IMR-90 (cell line): ENCODE measurements at regions not wholly inside any gene's neighbourhood (a gene's known extent, or its start where the extent isn't known, plus 50 kb on each side); places are given as distances from the start of the nearest gene placed in this dataset.

Experiments used
- ATAC-seq: fragments of 200-7000 bp; cut with Tn5 transposase; 2 replicates; pipeline ENCODE4 v1.9.1; 2020; ENCODE audit warnings: low read depth, mild to moderate bottlenecking, moderate library complexity
- BruUV-seq: library from RNA; stranded (reverse); fragments of 400-500 nt; replicated peaks from 2 replicates; lab custom pipeline; 2021; lab: Mats Ljungman, UMichigan
- CTCF ChIA-PET: fragments of 300-600 bp; formaldehyde crosslinking; extraction: SDS; loops from one replicate; lab custom pipeline; 2021; ENCODE audit warnings: antibody characterized with exemption; lab: Yijun Ruan, JAX
- POLR2A ChIA-PET: fragments of 300-600 bp; sonication (Branson Sonifier 250); formaldehyde crosslinking; loops from one replicate; lab custom pipeline; 2022; ENCODE audit warnings: antibody characterized with exemption; ENCODE audit not compliant: unreplicated experiment; lab: Charles Lee
- DNase-seq: peaks from one replicate; pipeline ENCODE4 v3.0.0; 2013
- H2AFZ ChIP-seq: replicated peaks from 2 replicates; pipeline ENCODE3; 2013; ENCODE audit warnings: low read length, mild to moderate bottlenecking; ENCODE audit not compliant: poor library complexity
- H2AK5ac ChIP-seq: 2 replicates; pipeline ENCODE4 v1.6.1; 2013; ENCODE audit warnings: low read depth, low read length, inconsistent platforms
- H2AK9ac ChIP-seq: replicated peaks from 2 replicates; pipeline ENCODE3; 2013; ENCODE audit warnings: mild to moderate bottlenecking, low read depth, low read length, moderate library complexity; ENCODE audit not compliant: poor library complexity
- H2BK120ac ChIP-seq: 2 replicates; pipeline ENCODE4 v1.6.1; 2013; ENCODE audit warnings: low read depth, low read length, inconsistent platforms
- H2BK15ac ChIP-seq: 3 replicates; pipeline ENCODE4 v1.6.1; 2013; ENCODE audit warnings: low read depth, low read length, inconsistent platforms
- H2BK20ac ChIP-seq: 2 replicates; pipeline ENCODE4 v1.6.1; 2013; ENCODE audit warnings: low read depth, mild to moderate bottlenecking, inconsistent platforms, low read length, moderate library complexity
- H2BK5ac ChIP-seq: 2 replicates; pipeline ENCODE4 v1.6.1; 2013; ENCODE audit warnings: mild to moderate bottlenecking, low read depth, low read length, inconsistent platforms; ENCODE audit not compliant: poor library complexity, severe bottlenecking
- H3K14ac ChIP-seq: replicated peaks from 2 replicates; pipeline ENCODE4 v1.6.1; 2013; ENCODE audit warnings: low read depth, low read length, inconsistent platforms
- H3K18ac ChIP-seq: 2 replicates; pipeline ENCODE4 v1.6.1; 2013; ENCODE audit warnings: low read depth, low read length, control low read depth
- H3K23ac ChIP-seq: 2 replicates; pipeline ENCODE4 v1.6.1; 2013; ENCODE audit warnings: low read depth, low read length, inconsistent platforms
- H3K27ac ChIP-seq: 2 replicates; pipeline ENCODE4 v1.5.1; 2013; ENCODE audit warnings: mild to moderate bottlenecking, control low read depth, low read length; ENCODE audit not compliant: insufficient read depth
- H3K27me3 ChIP-seq: 2 replicates; pipeline ENCODE4 v1.6.1; 2013; ENCODE audit warnings: low read length; ENCODE audit not compliant: control insufficient read depth, insufficient read depth
- H3K36me3 ChIP-seq: 2 replicates; pipeline ENCODE4 v1.6.1; 2013; ENCODE audit warnings: low read length, mixed read lengths; ENCODE audit not compliant: control insufficient read depth, insufficient read depth
- H3K4ac ChIP-seq: 2 replicates; pipeline ENCODE4 v1.6.1; 2013; ENCODE audit warnings: low read depth, low read length, inconsistent platforms
- H3K4me1 ChIP-seq: 2 replicates; pipeline ENCODE4 v1.6.1; 2013; ENCODE audit warnings: low read length, mixed read lengths; ENCODE audit not compliant: control insufficient read depth, insufficient read depth
- H3K4me2 ChIP-seq: 2 replicates; pipeline ENCODE4 v1.6.1; 2013; ENCODE audit warnings: low read depth, mild to moderate bottlenecking, control low read depth, low read length, moderate library complexity
- H3K4me3 ChIP-seq: 2 replicates; pipeline ENCODE4 v1.5.1; 2013; ENCODE audit warnings: low read depth, mild to moderate bottlenecking, control low read depth, low read length, moderate library complexity; ENCODE audit not compliant: insufficient read depth
- H3K56ac ChIP-seq: 2 replicates; pipeline ENCODE4 v1.6.1; 2013; ENCODE audit warnings: low read length, inconsistent platforms; ENCODE audit not compliant: insufficient read depth; ENCODE audit errors: extremely low read depth
- H3K79me1 ChIP-seq, 2 experiments: 2 replicates each; pipeline ENCODE4 v1.6.1; 2013; ENCODE audit warnings: low read length in 2 of 2, inconsistent platforms in 1 of 2, low read depth in 1 of 2
- H3K9ac ChIP-seq: 2 replicates; pipeline ENCODE4 v1.6.1; 2013; ENCODE audit warnings: low read depth, low read length, control low read depth
- H3K9me1 ChIP-seq: 2 replicates; pipeline ENCODE4 v1.6.1; 2013; ENCODE audit warnings: low read length, inconsistent platforms; ENCODE audit not compliant: insufficient read depth
- H3K9me3 ChIP-seq: 2 replicates; pipeline ENCODE4 v1.6.1; 2013; ENCODE audit warnings: low read length; ENCODE audit not compliant: control insufficient read depth, insufficient read depth
- H4K20me1 ChIP-seq: 2 replicates; pipeline ENCODE4 v1.6.1; 2013; ENCODE audit warnings: low read length, inconsistent platforms; ENCODE audit not compliant: insufficient read depth
- H4K5ac ChIP-seq: 2 replicates; pipeline ENCODE4 v1.6.1; 2013; ENCODE audit warnings: mild to moderate bottlenecking, low read depth, low read length, control low read depth
- H4K8ac ChIP-seq, 2 experiments: 2 replicates each; pipeline ENCODE4 v1.6.1; 2013; ENCODE audit warnings: low read depth in 2 of 2, low read length in 2 of 2, control low read depth in 1 of 2, inconsistent platforms in 1 of 2
- H4K91ac ChIP-seq: 2 replicates; pipeline ENCODE4 v1.6.1; 2013; ENCODE audit warnings: low read depth, low read length, inconsistent platforms; ENCODE audit not compliant: insufficient read depth
- BHLHE40 ChIP-seq: fragments of 150-350 bp; IDR thresholded peaks from 2 replicates; pipeline ENCODE4 v1.6.1; 2016; ENCODE audit warnings: mild to moderate bottlenecking, low read depth, low read length
- CEBPB ChIP-seq: IDR thresholded peaks from 2 replicates; pipeline ENCODE4 v1.6.1; 2012; ENCODE audit warnings: low read depth, low read length, improper control_type of control experiment
- CHD1 ChIP-seq: IDR thresholded peaks from 2 replicates; pipeline ENCODE4 v1.6.1; 2012; ENCODE audit warnings: low read depth, low read length, improper control_type of control experiment
- CTCF ChIP-seq: conservative IDR thresholded peaks from 2 replicates; pipeline ENCODE4 v1.5.1; 2012; ENCODE audit warnings: mild to moderate bottlenecking, low read depth, low read length, improper control_type of control experiment
- FOS ChIP-seq: fragments of 150-350 bp; IDR thresholded peaks from 2 replicates; pipeline ENCODE4 v1.6.1; 2016; ENCODE audit warnings: low read depth, low read length
- MAZ ChIP-seq: IDR thresholded peaks from 2 replicates; pipeline ENCODE4 v1.6.1; 2012; ENCODE audit warnings: low read depth, mild to moderate bottlenecking, low read length, improper control_type of control experiment, moderate library complexity, borderline replicate concordance
- MXI1 ChIP-seq: IDR thresholded peaks from 2 replicates; pipeline ENCODE4 v1.6.1; 2012; ENCODE audit warnings: low read depth, mild to moderate bottlenecking, low read length, moderate library complexity, borderline replicate concordance
- NFE2L2 ChIP-seq: fragments of 150-350 bp; IDR thresholded peaks from 2 replicates; pipeline ENCODE4 v1.6.1; 2016; ENCODE audit warnings: low read depth, mild to moderate bottlenecking, low read length
- POLR2A ChIP-seq: IDR thresholded peaks from 2 replicates; pipeline ENCODE4 v1.6.1; 2012; ENCODE audit warnings: mild to moderate bottlenecking, low read depth, low read length
- RAD21 ChIP-seq: IDR thresholded peaks from 2 replicates; pipeline ENCODE4 v1.6.1; 2012; ENCODE audit warnings: low read length, improper control_type of control experiment
- RCOR1 ChIP-seq: IDR thresholded peaks from 2 replicates; pipeline ENCODE4 v1.6.1; 2012; ENCODE audit warnings: mild to moderate bottlenecking, low read length, improper control_type of control experiment; ENCODE audit not compliant: insufficient replicate concordance
- RFX5 ChIP-seq: IDR thresholded peaks from 2 replicates; pipeline ENCODE4 v1.8.0; 2012; ENCODE audit warnings: low read depth, mild to moderate bottlenecking, low read length, moderate library complexity
- SMC3 ChIP-seq: fragments of 150-350 bp; IDR thresholded peaks from 2 replicates; pipeline ENCODE4 v1.6.1; 2016; ENCODE audit warnings: low read depth, mild to moderate bottlenecking, antibody characterized with exemption, low read length, moderate library complexity
- USF2 ChIP-seq: fragments of 150-350 bp; IDR thresholded peaks from 2 replicates; pipeline ENCODE4 v1.6.1; 2017; ENCODE audit warnings: mild to moderate bottlenecking, antibody characterized with exemption, low read length, low read depth
- WGBS, 2 experiments: methylation state at CpG; one replicate each; pipeline versions ENCODE4 v1.1.5 to v1.1.7; 2013; ENCODE audit warnings: missing lambda C conversion rate in 2 of 2; ENCODE audit not compliant: insufficient read length in 1 of 2; ENCODE audit errors: extremely low coverage in 2 of 2; 5-methylcytosine and 5-hydroxymethylcytosine counted together
- dilution Hi-C: fragments of 300-500 bp; cut with HindIII; formaldehyde crosslinking; loops from one replicate; pipeline ENCODE4 v1.14.3; 2018; ENCODE audit warnings: low sequenced_read_pairs; ENCODE audit not compliant: unreplicated experiment
- in situ Hi-C: fragments of 300-500 bp; cut with MboI; formaldehyde crosslinking; loops from 3 replicates; pipeline ENCODE4 v1.14.3; 2019; ENCODE audit warnings: low sequenced_read_pairs, inconsistent platforms, mixed read lengths
- intact Hi-C: fragments of 100-400 bp; cut with micrococcal nuclease; formaldehyde crosslinking; loops from 2 replicates; pipeline ENCODE4 v1.10.0; 2022
- TF ChIP-seq, protein P1 (sequence below): fragments of 150-350 bp; IDR thresholded peaks from 2 replicates; pipeline ENCODE4 v1.6.1; 2016; ENCODE audit warnings: low read depth, mild to moderate bottlenecking, low read length, moderate library complexity, borderline replicate concordance

GRCh38 chr11:22433094-22433455, 94.9 kb downstream of the SLC17A6 start:
- peak overlapping the region; percentile 70 for H3K4me2 ChIP-seq

More at GRCh38 chr11:22433094-22433455, 94.9 kb downstream of the SLC17A6 start:
- Histone ChIP-seq H2AFZ (peak overlapping the region; percentile 90), H4K8ac (peak overlapping the region in 1 of 2 experiments; percentile 72; a peak in 2 of 4 replicates), H3K9me3 (no peaks in the 10 kb centered on the region), H2BK20ac (0 out of 2 replicates have a peak overlapping the region, but pooled peaks have one; percentile 58), H3K4ac (peak overlapping the region; percentile 47; the same call in 1 of the 2 replicates), H3K9me1 (no peaks in the 10 kb centered on the region), H3K23ac (peak overlapping the region; percentile 48; the same call in 1 of the 2 replicates), H4K5ac (no peak overlapping the region), H2AK9ac (no peak overlapping the region), H4K91ac (peak overlapping the region; percentile 19; the same call in 1 of the 2 replicates), H3K36me3 (no peaks in the 10 kb centered on the region), H3K14ac (peak overlapping the region; percentile 72), H2BK5ac (no peak overlapping the region), H2BK120ac (peak overlapping the region; percentile 52), H3K56ac (peak overlapping the region; percentile 52; the same call in 1 of the 2 replicates), H3K79me1 (no peaks in the 10 kb centered on the region), H2AK5ac (no peak overlapping the region), H4K20me1 (no peaks in the 10 kb centered on the region), H3K9ac (no peak overlapping the region), H3K4me3 (peak overlapping the region; percentile 14), H3K27ac (no peak overlapping the region), H3K27me3 (no peaks in the 10 kb centered on the region), H3K18ac (no peak overlapping the region), H3K4me1 (0 out of 2 replicates have a peak, but pooled peaks cover 1% of the 10 kb centered on the region), H2BK15ac (no peak overlapping the region)
- POLR2A ChIA-PET, result no interaction called here
- WGBS, 2 experiments, result 0% methylated on average over 1 of the region's 5 CpGs; no CpG with 5 or more reads in 1 of the 2 experiments
- dilution Hi-C loops (no loop called here), in situ Hi-C loops (no loop called here), intact Hi-C loops (no loop called here)
- DNase-seq, result no peak
- CTCF ChIA-PET, result no interaction called here
- no TSS peak for BruUV-seq
- TF ChIP-seq, protein P1, sequence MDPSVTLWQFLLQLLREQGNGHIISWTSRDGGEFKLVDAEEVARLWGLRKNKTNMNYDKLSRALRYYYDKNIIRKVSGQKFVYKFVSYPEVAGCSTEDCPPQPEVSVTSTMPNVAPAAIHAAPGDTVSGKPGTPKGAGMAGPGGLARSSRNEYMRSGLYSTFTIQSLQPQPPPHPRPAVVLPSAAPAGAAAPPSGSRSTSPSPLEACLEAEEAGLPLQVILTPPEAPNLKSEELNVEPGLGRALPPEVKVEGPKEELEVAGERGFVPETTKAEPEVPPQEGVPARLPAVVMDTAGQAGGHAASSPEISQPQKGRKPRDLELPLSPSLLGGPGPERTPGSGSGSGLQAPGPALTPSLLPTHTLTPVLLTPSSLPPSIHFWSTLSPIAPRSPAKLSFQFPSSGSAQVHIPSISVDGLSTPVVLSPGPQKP, result no peak
- TF ChIP-seq CHD1 (no peak), RAD21 (no peak), RFX5 (no peak), RCOR1 (no peak), FOS (no peak), CTCF (no peak), POLR2A (no peak), MAZ (no peak), MXI1 (no peak), NFE2L2 (no peak), CEBPB (no peak), SMC3 (no peak), BHLHE40 (no peak), USF2 (no peak)
- peak; percentile 59 for ATAC-seq
